NCI-H510A treated with DMSO at 0.1 percent for 48 hours (cell line): ENCODE measurements at regions not wholly inside any gene's neighbourhood (a gene's known extent, or its start where the extent isn't known, plus 50 kb on each side); places are given as distances from the start of the nearest gene placed in this dataset.

Experiments used
- DNase-seq: peaks from one replicate; lab custom pipeline; 2025; lab: John Stamatoyannopoulos, UW

DNA sequence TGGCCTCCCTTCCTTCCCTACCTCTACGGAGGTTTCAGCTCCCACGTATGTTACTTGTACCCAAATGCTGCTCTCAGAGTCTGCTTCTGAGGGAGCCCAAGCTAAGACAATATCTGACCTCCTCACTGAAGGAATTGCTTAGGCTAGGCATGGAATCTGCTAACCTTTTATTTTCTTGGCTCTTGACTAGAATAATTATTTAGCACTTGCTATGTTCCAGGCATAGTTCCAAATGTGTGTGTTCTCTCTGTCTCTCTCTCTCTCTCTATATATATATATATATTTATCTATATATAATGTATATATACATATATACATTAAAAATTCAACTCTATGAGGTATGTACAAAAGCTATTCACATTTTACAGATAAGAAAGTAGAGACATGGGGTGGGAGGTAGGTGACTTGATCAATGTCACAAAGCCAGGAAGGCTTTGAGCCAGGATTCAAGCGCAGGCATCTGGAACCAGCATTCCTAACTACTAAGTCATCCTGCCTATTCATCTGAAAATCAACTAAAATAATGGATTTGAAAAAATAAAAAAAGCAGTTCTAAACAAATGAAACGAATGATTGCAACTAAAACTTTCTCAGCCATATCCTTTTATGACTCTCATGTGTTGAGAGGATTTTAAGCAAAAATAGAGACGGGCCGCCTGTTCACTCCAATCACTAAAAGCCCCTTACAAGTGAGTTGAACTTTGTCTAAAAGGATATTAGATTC lies 189.7 kb upstream of the JAG1 start:
- no peak for DNase-seq

DNA sequence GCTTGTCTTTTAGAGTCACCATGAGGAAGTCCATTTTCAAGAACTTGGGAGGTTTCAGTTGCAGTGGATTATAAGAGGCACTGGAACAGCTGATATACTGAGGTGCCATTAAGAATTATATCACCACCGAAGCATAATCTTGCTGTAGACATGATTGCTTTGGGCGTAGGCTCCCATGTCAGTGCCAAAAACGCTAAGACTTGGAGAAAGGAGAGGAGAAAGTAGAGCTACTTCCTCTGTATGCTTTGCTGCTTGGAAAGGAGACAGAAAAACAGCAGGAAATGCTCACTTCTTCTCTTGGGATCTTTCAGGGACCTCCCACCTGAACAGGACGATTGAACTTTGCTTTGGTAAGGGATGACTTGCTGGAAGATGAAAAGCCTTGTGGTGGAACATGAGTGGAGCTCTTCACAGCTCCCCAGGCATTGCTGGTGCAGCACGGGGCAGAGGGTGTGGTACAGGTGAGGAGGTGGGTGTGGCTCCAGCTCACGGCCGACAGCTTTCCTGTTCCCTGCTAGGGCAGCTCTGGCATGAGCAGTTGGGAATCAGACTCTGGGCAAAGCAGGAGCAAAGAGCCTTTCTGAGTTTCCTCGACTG lies 190.4 kb upstream of the JAG1 start:
- peak; percentile 55 for DNase-seq

DNA sequence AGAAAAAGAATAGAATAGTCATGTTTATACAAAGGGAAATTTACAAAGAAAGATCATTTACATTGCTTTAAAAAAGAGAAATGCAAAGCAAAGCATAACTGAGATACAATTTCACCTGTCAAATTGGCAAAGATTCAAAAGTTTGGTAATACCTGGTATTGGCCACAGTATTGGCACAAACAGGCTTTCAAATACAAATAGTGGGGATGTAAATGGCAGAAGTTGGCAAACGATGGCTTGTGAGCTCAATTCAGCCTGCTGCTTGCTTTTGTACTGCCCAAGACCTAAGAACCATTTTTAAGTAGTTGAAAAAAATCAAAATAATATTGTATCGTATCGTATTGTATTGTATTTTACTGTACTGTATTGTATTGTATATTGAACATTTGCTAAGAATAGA lies 194.5 kb upstream of the JAG1 start:
- DNase-seq, result no peak

DNA sequence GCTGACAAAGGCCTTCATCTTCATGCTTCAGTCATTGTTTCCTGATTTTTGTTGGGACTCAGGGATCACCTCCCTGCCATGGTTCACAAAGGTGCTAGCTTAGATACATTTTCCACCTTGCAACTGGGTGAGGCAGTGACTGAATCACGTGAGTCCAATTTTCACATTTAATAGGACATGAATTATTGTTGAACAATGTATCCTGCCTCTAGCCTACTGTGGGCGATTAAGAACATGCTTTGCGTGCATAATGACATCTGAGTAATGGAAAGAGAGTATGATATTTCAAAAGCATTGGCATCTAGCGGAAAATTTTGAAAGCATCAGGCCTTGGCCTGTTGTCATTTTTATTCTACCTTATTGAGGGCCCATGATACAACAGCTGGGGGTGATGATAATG lies 199.2 kb upstream of the JAG1 start:
- DNase-seq, result no peak

DNA sequence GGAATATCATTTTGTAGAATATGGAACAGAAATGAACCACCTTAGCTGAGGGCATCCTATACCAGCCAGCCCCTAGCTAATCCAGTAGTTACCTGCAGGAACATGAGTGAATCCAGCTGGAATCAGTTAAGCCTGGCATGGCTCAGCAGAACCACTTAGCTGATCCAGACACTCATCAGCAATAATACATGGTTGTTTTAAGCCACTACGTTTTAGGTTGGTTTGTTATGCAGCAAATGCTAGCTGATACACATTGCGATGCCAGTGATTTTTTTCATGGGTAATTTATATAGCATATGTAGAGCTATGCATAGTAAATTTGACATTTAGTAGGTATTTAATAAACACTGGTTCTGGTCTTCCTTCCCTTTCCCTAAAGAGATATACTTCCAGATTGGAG lies 201.9 kb upstream of the JAG1 start:
- DNase-seq, result no peak

DNA sequence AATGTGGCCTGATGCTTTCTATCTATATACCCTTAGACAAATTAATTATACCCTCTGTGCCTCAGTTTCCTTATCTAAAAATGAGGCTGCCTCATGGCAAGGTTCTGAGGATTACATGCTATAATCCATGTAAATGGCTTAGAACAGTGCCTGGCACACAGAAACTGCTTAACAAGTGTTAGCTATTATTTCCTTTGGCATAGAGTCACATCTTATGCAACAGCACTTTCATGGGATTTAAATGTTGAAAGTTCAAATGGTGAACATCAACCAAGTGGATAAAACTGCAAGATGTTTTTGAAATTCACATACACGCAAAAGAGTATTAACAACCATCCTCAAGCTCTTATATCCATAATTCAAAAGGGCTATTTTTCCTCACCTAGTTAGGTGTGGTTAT lies 202.8 kb upstream of the JAG1 start:
- no peak for DNase-seq

DNA sequence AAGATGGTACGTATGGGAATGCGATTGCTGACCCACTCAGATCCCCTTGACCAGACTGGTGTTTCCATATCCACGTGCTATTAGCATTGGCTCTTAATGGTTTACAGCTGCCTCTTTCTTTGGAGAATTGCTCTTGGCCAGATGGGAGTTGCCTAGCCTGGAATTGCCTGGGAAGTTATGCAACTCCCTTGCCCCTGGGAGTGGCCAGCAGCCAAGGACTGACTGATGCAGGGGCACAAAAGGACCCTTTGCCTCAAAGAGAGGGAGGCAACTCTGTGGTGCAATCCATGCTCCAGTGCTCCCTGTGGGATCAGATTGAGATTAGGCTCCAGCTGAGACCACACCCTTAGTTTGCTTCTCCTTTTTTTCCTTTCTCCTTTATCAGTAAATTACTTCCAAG lies 203.5 kb upstream of the JAG1 start:
- DNase-seq, result no peak

DNA sequence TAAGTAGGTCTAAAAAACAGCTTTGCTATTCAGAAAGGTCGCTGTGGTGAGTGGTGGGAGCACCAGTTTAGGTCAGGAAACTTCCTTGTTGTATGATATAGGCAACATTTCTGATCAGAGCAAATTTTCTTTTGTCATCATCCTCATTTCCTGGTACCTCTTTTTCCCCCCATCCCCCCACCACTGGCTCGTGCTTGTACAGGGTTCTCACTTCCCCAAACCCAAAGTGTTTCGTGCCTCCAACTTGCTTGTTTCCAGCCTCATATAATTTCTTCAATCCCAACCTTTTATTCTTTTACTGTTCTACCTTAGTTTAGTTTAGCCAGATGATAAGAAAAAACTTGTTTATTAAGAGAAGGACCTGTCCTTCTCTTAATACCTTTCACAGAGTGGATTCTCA lies 209.4 kb upstream of the JAG1 start:
- no peak for DNase-seq

DNA sequence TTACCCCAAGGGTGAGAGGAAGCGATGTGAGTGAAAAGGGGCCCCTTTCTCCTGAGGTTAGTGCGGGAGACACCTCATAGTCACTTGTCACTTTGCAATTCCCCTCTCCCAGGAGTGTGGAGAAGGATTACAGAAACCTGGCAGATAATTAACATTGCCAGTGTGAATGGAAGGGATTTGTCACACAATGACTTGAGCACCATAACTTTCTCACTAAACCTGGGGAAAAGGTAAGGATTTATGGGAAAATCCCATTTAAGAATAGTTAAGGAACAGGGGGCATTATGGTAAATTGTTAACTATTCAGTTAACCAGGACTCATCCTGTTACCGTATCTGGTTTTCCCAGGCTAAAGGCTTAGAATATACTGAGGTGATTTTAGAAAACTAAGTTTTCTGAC lies 219.5 kb upstream of the JAG1 start:
- no peak for DNase-seq

DNA sequence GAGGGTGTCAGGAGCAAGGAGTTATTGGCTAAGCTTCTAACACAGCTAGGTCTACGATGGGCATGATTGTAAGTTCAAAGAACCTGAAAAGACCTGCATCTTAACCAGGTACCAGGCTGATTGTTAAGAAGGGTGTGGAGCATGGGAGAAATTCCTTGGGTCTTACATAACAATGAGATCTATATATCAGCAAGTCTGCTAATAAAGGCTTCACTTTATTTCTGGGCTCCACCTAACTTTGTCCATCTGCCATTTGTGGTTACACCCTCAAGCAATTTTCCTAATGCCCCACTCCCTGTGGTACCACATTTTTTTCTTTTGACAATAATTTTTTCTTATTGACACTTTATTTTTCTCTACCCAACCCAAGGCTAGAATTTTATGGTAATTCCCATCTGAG lies 223.5 kb upstream of the JAG1 start:
- no peak for DNase-seq

DNA sequence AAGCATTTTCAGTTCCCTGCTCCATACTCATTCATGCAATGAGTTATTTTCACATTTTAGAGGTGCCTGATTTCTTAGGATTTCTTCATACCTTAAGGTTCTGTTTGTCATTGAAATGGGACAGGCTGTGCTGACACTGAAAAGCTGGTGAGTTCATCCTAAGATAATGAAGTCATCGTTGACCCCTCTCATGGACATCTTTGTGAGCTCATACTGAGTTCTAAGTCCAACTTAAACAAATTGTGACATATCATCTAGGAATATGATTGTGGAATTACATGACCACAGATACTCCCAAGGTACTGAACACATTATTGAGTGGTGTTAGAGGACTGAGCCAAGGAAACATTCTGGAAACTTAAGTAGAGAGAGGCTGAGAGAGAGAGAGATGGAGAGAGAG lies 224.8 kb upstream of the JAG1 start:
- DNase-seq, result no peak

DNA sequence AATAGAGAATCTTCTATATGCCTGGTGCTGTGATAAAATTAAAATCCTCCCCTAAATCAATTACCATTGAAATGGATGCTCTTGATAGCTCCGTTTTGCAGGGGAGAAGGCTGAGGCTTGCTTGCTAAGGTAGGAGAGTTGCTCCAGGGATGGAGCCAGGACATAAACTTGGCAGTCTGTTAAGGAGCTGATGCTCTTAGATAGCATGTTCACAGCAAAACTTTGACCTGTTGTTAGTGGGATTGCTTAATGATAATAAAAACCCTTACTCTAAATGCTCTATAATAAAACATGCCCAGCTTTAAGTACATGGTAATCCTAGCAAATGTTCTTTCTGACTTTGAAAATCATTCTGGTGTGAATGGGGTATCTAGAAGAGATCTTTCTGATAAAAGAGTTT lies 228.4 kb upstream of the JAG1 start:
- no peak for DNase-seq

DNA sequence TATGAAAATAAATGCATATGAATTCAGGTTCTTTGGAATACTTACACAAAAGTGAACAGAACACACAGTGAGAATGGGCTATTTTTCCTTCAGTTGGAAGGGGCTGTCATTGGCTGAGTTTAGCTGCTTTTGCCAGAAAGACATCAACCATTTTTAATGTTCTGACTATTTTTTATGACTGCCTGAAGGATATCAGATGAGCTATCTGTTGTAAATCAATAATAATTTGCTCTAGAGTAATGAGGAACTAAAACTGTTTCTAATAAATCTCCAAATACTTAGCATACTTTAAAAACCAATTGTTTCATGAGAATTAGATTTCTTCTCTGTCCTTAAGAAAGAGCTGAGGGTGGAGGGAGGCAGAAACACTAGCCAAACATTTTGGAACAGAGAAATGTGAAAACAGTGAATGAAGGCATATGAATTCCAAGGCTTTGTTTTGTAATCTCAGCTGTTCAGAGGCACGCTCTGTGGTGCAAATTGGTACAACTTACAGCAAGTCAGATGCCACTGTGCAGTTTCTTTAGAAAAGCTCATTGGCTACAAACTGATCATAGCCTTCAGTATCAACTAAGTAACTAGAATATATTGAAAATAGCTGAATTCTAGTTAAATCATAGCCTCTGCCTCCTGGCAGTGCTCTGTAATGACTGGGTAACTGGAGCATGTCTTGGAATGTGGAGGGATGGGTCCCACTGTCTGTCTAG lies 228.9 kb upstream of the JAG1 start:
- no peak for DNase-seq

DNA sequence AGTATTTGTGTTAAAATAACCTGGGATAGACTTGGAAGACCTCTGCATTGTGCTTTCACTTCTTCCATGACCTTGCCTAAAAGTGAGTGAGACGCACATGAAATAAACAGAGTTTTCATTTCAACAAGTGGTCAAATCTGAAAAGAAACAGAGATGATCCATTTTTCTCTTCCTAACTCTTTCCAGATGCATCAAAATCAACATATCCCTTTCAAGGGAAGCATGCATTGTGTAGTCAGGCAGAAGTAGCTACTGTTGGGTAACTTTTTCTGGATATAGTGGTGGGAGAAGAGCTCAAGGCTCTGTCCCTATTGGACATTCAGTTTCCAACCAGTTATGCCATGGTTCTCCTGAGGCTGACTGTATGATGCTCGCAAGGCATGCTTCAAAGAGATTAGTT lies 233.0 kb upstream of the JAG1 start:
- no peak for DNase-seq

DNA sequence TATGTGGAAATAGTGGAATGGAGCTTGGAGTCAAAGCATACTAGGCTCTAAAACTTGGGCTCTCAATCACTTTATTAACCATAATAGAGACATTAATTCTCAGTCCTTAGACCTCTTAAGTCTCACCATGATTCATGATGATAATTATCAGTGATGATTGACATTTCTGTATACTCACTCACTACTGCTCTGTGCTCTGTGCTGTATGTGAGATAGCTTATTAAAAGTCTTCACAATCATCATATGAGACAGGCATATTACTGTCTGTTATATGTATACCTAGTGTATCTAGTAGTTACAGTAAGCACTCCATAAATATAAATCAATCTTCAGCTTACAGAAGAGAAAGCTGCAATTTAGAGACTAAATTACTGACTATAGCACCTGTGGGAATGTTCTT lies 236.0 kb upstream of the JAG1 start:
- no peak for DNase-seq

DNA sequence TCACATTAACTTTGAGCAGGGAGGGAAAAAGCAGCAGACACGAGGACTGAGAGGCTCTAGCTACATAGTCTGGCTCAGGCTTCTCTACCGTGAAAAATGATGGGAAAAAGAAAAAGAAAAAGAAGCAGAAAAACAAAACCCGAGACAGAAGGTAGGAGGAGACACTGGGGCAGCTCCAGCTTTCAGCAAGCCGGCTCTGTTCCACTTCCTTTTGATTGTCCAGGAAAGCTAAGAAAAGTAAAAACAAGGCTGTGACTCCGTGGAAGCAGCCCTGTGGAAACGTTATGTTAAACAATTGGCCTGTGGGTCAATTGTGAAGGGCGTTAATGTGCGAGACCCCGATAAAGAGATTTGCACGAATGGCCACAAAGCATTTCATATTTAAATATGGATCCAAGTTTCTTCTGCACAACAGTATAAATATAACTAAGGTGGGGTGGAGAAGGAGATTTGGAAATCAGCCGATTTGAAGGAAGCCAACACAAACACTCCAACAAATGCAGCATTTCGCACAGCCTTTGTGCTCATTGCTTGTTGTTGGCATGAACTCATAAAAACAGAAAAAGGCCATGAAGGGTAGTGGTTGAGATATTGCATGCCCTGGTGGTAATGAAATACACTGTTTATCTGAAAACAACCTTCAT lies 236.9 kb upstream of the JAG1 start:
- no peak for DNase-seq

DNA sequence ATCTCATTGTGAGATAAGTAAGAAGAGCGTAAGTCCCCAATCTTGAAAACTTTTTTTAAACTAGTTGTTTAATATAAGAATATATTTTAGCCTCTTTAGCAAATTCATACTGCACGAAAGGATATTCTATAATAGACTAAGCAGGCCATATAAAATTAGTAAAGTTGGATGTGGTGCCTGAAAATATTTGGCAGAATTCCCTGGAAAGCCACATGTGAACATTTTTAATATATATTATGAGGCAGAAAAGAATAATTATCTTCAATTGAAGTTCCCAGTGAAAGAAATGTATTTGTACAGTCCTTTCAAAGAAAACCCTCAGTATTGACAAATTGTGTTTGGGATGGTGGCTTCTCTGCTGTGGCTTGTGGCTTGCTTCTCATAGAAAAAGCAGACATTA lies 237.5 kb upstream of the JAG1 start:
- no peak for DNase-seq

DNA sequence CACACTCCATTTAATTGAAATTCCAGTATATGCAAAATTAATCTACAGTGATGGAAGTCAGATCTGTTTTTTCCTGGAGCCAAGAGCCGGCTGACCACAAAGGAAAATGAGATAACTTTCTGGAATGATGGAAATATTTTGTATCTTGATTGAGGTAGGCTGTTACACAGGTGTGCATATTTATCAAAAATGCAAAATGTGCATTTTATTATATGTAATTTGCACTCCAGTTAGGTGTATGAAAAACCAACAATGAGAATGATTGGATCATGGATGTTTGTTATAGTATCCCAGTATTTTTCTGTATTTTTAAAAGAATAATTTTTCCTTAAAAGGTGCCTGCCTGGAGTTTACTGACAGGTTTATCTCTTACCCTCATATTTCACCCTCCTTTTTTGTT lies 242.0 kb upstream of the JAG1 start:
- no peak for DNase-seq

DNA sequence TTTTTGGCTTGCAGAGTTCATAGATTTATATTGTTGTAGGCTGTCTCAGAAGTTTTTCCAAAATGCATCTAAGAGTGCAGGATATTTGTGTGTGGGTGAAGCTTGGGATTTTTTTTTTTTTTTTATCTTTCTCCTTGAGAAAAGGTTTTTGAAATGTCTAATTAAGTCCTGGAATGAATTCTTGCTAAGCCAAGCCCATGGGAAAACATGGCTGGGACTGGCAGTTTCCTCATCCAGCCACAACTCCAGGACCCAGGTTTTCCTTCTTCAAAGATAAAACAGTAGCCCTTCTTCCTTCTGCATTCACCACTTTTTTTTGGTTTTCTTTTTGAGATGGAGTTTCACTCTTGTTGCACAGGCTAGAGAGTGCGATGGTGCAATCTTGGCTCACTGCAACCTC lies 242.5 kb upstream of the JAG1 start:
- DNase-seq, result no peak

DNA sequence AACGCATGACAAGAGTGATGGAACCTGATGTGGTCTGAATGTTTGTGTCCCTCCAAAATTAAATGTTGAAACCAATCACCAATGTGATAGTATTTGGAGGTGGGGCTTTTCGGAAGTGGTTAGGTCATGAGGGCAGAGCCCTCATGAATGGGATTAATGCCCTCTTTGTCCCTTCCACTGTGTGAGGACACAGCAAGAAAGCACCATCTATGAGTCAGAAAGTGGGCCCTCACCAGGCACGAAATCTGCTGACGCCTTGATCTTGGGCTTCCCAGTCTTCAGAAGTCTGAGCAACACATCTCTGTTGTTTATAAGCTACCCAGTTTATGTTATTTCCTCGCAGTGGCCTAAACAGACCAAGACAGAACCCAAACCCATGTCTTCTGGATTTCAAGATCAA lies 244.0 kb upstream of the JAG1 start:
- no peak for DNase-seq

DNA sequence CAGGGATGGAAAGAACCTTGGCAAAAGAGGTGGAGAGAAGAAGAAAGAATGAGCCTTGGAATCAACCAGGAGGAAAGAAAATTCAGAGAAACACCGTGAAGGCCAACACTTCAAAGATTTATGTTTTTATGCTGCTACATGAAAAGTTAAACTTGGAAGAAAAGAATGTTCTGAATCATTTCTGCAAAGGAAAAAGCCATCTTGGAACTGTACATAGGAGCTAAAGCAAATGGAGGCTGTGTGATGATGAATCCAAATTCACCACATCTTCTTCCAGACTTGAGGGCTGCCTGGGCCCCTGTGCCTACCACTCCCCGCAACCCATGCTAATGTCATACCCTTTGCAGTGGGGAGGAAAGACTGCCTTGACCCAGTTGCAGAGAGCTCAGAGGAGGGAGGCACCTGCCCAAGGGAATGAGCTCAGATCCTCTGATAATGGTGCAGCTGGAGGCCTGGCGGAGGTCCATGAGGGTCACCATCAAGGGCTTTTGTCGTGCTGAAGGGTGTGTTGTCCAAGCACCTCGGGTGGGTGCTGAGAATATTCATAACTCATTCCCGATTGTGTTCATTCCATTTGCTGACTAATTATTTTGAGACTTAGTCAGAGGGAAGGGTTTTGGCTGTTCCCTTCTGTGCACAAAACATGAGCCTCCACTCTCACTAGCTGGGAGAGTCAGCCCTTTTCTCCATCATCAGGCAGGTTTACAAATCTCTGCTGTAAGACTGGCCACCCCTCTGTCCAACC lies 245.8 kb upstream of the JAG1 start:
- no peak for DNase-seq

DNA sequence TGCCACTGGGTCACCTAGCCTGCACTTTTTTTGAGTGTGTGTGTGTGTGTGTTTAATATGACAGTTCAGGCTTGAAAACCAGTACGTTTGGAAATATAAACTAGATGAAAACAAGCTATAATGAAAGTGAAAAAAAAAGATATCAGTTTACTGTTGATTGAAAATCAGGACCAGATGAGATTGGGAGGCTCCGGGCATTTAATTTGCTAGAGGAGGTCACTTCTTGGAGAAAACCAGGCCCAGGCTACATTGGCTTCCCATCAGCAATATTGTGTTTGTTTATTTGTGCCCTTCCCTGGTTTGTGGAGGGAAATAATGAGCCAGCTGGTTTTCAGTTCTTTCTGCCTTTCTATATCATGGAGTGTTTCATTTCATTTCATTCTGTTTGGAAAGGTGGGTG lies 246.6 kb upstream of the JAG1 start:
- DNase-seq, result no peak
